DND-41 (cell line): ENCODE measurements at regions not wholly inside any gene's neighbourhood (a gene's known extent, or its start where the extent isn't known, plus 50 kb on each side); places are given as distances from the start of the nearest gene placed in this dataset.

Experiments used
- ATAC-seq: fragments of 200-7000 bp; cut with Tn5 transposase; 3 replicates; pipeline ENCODE4 v1.9.1; 2021; ENCODE audit warnings: low read depth; ENCODE audit not compliant: insufficient read depth
- DNase-seq: peaks from one replicate; pipeline ENCODE4 v3.0.0-alpha.2; 2020
- H2AFZ ChIP-seq: 2 replicates; pipeline ENCODE4 v1.6.0; 2012; ENCODE audit warnings: low read depth, low read length
- H3K27ac ChIP-seq: 2 replicates; pipeline ENCODE4 v1.5.1; 2012; ENCODE audit warnings: low read length, inconsistent platforms
- H3K27me3 ChIP-seq: fragments of 200-600 bp; sonication (generic); 2 replicates; pipeline ENCODE4 v1.6.0; 2012; ENCODE audit warnings: low read length, mild to moderate bottlenecking, inconsistent platforms; ENCODE audit not compliant: insufficient read depth, poor library complexity
- H3K36me3 ChIP-seq: 2 replicates; pipeline ENCODE4 v1.5.1; 2012; ENCODE audit warnings: low read length, inconsistent platforms; ENCODE audit not compliant: insufficient read depth
- H3K4me1 ChIP-seq: 2 replicates; pipeline ENCODE4 v1.5.1; 2012; ENCODE audit warnings: mild to moderate bottlenecking, low read length; ENCODE audit not compliant: insufficient read depth
- H3K4me2 ChIP-seq: 2 replicates; pipeline ENCODE4 v1.6.0; 2012; ENCODE audit warnings: mild to moderate bottlenecking, moderate library complexity, low read length, inconsistent platforms; ENCODE audit not compliant: insufficient read depth
- H3K4me3 ChIP-seq, 2 experiments: fragments of 200-600 bp in 1 of 2; shearing (Covaris generic) in 1 of 2; 2 replicates each; pipeline ENCODE4 v1.5.1; 2012 to 2016; ENCODE audit warnings: inconsistent platforms in 2 of 2, low read length in 2 of 2, mild to moderate bottlenecking in 2 of 2, low read depth in 1 of 2, moderate library complexity in 1 of 2
- H3K79me2 ChIP-seq: 2 replicates; pipeline ENCODE4 v1.6.0; 2012; ENCODE audit warnings: low read length, inconsistent platforms; ENCODE audit not compliant: insufficient read depth
- H3K9ac ChIP-seq: 2 replicates; pipeline ENCODE4 v1.6.0; 2012; ENCODE audit warnings: low read depth, mild to moderate bottlenecking, inconsistent platforms, low read length, moderate library complexity
- H3K9me3 ChIP-seq: 2 replicates; pipeline ENCODE4 v1.5.1; 2012; ENCODE audit warnings: low read length, moderate library complexity, mild to moderate bottlenecking, inconsistent platforms; ENCODE audit not compliant: insufficient read depth, severe bottlenecking
- H4K20me1 ChIP-seq: 2 replicates; pipeline ENCODE4 v1.6.0; 2012; ENCODE audit warnings: low read length; ENCODE audit not compliant: insufficient read depth
- EZH2 ChIP-seq: IDR thresholded peaks from 3 replicates; pipeline ENCODE4 v1.6.1; 2012; ENCODE audit warnings: borderline replicate concordance, low read depth, mild to moderate bottlenecking, moderate library complexity, low read length, inconsistent platforms; ENCODE audit not compliant: severe bottlenecking
- TF ChIP-seq, protein P1 (sequence below): IDR thresholded peaks from 2 replicates; pipeline ENCODE4 v1.5.1; 2012; ENCODE audit warnings: borderline replicate concordance, low read length, moderate library complexity, mild to moderate bottlenecking; ENCODE audit not compliant: poor library complexity, severe bottlenecking; ENCODE audit errors: extremely low read depth

DNA sequence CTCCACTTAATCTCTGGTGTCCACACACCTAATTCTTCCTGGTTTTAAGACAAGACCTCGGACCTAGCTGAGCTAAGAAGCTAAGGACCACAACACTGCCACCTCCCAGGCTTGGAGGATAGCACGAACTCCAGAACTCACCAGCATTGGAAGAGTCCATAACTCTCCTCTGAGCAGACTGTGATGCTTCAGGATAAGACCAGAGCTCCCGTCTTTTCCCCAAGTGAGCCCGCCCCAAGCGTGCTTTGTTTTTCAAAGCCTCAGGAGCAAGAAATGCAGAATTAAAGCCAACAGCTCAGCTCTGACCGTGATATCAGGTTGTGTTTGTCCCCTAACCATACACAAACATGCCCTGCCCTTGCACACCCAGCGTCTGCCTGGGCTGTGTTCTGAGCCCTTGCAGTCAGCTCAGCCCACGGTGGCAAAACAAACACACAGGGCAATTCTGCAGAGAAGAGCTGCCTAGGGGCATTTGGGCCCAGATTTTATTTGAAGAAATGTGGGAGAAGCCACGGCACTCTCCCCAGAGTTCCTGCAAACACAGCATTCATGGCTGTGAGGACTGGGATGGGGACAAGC lies 145.4 kb downstream of the WDR11 start:
- DNase-seq: no peak
- TF ChIP-seq EZH2: no peak
- TF ChIP-seq, protein P1, sequence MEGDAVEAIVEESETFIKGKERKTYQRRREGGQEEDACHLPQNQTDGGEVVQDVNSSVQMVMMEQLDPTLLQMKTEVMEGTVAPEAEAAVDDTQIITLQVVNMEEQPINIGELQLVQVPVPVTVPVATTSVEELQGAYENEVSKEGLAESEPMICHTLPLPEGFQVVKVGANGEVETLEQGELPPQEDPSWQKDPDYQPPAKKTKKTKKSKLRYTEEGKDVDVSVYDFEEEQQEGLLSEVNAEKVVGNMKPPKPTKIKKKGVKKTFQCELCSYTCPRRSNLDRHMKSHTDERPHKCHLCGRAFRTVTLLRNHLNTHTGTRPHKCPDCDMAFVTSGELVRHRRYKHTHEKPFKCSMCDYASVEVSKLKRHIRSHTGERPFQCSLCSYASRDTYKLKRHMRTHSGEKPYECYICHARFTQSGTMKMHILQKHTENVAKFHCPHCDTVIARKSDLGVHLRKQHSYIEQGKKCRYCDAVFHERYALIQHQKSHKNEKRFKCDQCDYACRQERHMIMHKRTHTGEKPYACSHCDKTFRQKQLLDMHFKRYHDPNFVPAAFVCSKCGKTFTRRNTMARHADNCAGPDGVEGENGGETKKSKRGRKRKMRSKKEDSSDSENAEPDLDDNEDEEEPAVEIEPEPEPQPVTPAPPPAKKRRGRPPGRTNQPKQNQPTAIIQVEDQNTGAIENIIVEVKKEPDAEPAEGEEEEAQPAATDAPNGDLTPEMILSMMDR: no peak

DNA sequence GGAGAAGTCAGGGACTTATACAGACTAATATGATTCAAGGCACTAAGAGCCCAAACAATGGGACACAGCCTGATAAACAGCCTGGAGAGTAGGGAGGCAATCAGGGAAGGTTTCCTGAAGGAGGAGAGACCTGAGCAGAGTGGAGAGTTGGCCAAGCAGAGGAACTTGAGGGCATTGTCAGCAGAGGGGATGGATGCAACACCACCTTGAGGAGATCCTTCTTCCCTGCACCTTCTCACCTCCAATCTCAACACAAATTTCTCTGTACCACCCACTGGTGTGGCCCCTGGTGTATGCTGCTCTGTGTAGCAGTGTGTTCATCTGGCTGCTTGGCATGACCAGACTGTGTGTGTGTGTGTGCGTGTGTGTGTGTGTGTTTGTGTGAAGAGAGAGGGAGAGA lies 146.2 kb downstream of the WDR11 start:
- no peak overlapping the region for H3K27ac ChIP-seq
- H3K36me3 ChIP-seq: no peaks in the 10 kb centered on the region
- no peak overlapping the region for H3K4me2 ChIP-seq
- ATAC-seq: no peak
- TF ChIP-seq EZH2: no peak
- TF ChIP-seq, protein P1: no peak
- no peaks in the 10 kb centered on the region for H3K79me2 ChIP-seq
- no peak overlapping the region for H2AFZ ChIP-seq
- no peaks in the 10 kb centered on the region for H4K20me1 ChIP-seq
- no peak overlapping the region for H3K4me3 ChIP-seq
- no peak for DNase-seq
- no peaks in the 10 kb centered on the region for H3K9me3 ChIP-seq
- H3K9ac ChIP-seq: no peak overlapping the region
- H3K27me3 ChIP-seq: no peaks in the 10 kb centered on the region
- no peaks in the 10 kb centered on the region for H3K4me1 ChIP-seq

More for the DNA sequence above, 145.4 kb downstream of the WDR11 start:
- Histone ChIP-seq H3K4me2 (no peak overlapping the region), H4K20me1 (no peaks in the 10 kb centered on the region), H3K79me2 (no peaks in the 10 kb centered on the region), H3K27me3 (no peaks in the 10 kb centered on the region), H2AFZ (no peak overlapping the region), H3K9me3 (peaks cover 2% of the 10 kb centered on the region), H3K27ac (no peak overlapping the region), H3K4me1 (no peaks in the 10 kb centered on the region), H3K4me3 (no peak overlapping the region), H3K36me3 (no peaks in the 10 kb centered on the region), H3K9ac (no peak overlapping the region)
- ATAC-seq: no peak

DNA sequence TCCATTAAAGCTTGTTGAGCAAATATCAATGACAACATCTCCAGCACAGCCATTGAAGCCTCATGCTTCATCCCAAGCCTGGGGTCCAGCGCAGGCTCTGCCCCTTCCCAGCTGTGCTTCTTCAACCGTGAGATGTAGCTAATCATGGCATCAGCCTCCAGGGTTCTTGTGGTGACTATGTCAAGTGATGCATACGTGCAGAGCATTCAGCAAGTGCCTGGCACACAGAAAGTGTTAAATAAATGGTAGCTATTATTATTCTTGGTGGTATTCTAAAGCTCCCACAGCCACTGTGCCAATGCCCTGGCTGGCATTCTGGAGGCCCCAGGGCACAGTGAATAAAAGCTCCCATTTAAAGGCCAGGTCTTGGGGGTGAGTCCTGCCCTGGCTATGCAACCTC lies 146.6 kb downstream of the WDR11 start:
- Histone ChIP-seq H3K79me2 (no peaks in the 10 kb centered on the region), H2AFZ (no peak overlapping the region), H3K27ac (no peak overlapping the region), H3K4me2 (no peak overlapping the region), H3K4me1 (no peaks in the 10 kb centered on the region), H3K27me3 (no peaks in the 10 kb centered on the region), H3K4me3 (no peak overlapping the region), H4K20me1 (no peaks in the 10 kb centered on the region), H3K36me3 (no peaks in the 10 kb centered on the region), H3K9ac (no peak overlapping the region), H3K9me3 (no peaks in the 10 kb centered on the region)
- ATAC-seq (no peak), DNase-seq (no peak)
- TF ChIP-seq, protein P1: no peak
- no peak for TF ChIP-seq EZH2

DNA sequence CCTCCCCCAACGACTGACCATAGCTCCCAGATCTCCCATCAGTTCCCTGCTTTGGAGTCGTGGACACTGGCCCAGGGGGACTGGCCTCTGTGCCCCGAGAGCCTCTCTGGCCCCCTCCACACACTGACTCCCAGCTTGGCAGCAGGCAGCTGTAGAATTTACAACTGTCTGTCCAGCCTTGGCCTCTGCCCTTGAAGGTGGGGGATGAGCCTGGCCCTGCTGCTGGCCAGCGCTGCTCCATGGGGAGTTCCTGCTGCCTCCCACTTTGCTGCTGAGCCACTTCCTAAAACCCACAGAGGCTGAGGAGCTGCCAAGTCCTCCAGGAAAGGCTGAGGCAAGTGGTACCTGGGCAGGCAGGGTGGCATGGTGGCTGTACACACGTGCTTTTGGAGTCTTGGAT lies 147.1 kb downstream of the WDR11 start:
- TF ChIP-seq EZH2: no peak
- TF ChIP-seq, protein P1: no peak
- Histone ChIP-seq H3K4me2 (no peak overlapping the region), H4K20me1 (no peaks in the 10 kb centered on the region)

More for the DNA sequence above, 147.1 kb downstream of the WDR11 start:
- DNase-seq (no peak), ATAC-seq (no peak)
- Histone ChIP-seq H3K36me3 (no peaks in the 10 kb centered on the region), H2AFZ (no peak overlapping the region), H3K79me2 (no peaks in the 10 kb centered on the region), H3K9me3 (no peaks in the 10 kb centered on the region), H3K9ac (no peak overlapping the region), H3K27ac (no peak overlapping the region), H3K4me3 (no peak overlapping the region), H3K4me1 (no peaks in the 10 kb centered on the region), H3K27me3 (no peaks in the 10 kb centered on the region)
